ENCODE measurements at regions not wholly inside any gene's neighbourhood (a gene's known extent, or its start where the extent isn't known, plus 50 kb on each side); places are given as distances from the start of the nearest gene placed in this dataset.

GRCh38 chr6:23272536-23272935, 703.2 kb downstream of the HDGFL1 start:
- no peak for TF ChIP-seq GATA2 (IDR thresholded peaks at IDR 0.05; ENCODE audit: low read depth, low read length)

- TF ChIP-seq GATA2 (IDR thresholded peaks at IDR 0.05; ENCODE audit: low read depth, low read length) (peak; percentile 30; the same call in 1 of the 2 replicates), GATA3 (IDR thresholded peaks at IDR 0.05; ENCODE audit: low read depth, low read length) (peak; percentile 63; the same call in 1 of the 2 replicates)
Observed at GRCh38 chr6:23277521-23278179, 708.3 kb downstream of the HDGFL1 start.

- TF ChIP-seq GATA2 (IDR thresholded peaks at IDR 0.05; ENCODE audit: low read depth, low read length) (no peak), GATA3 (IDR thresholded peaks at IDR 0.05; ENCODE audit: low read depth, low read length) (no peak)
Observed at GRCh38 chr6:23278180-23278532, 708.8 kb downstream of the HDGFL1 start.

- TF ChIP-seq GATA2 (IDR thresholded peaks at IDR 0.05; ENCODE audit: low read depth, low read length) (no peak), GATA3 (IDR thresholded peaks at IDR 0.05; ENCODE audit: low read depth, low read length) (no peak)
Observed at GRCh38 chr6:23280437-23280836, 711.1 kb downstream of the HDGFL1 start.

- TF ChIP-seq GATA3 (IDR thresholded peaks at IDR 0.05; ENCODE audit: low read depth, low read length) (peak; percentile 66), GATA2 (IDR thresholded peaks at IDR 0.05; ENCODE audit: low read depth, low read length) (peak; percentile 49; the same call in 1 of the 2 replicates)
Observed at GRCh38 chr6:23282252-23283021, 713.1 kb downstream of the HDGFL1 start.

GRCh38 chr6:23293653-23294052, 724.3 kb downstream of the HDGFL1 start:
- TF ChIP-seq GATA3 (IDR thresholded peaks at IDR 0.05; ENCODE audit: low read depth, low read length) = no peak
- TF ChIP-seq GATA2 (IDR thresholded peaks at IDR 0.05; ENCODE audit: low read depth, low read length) = no peak

GRCh38 chr6:23301556-23301955, 732.2 kb downstream of the HDGFL1 start:
- no peak for TF ChIP-seq GATA3 (IDR thresholded peaks at IDR 0.05; ENCODE audit: low read depth, low read length)
- TF ChIP-seq GATA2 (IDR thresholded peaks at IDR 0.05; ENCODE audit: low read depth, low read length) = no peak

- no peak for TF ChIP-seq GATA3 (IDR thresholded peaks at IDR 0.05; ENCODE audit: low read depth, low read length)
- no peak for TF ChIP-seq GATA2 (IDR thresholded peaks at IDR 0.05; ENCODE audit: low read depth, low read length)
Observed at GRCh38 chr6:23302514-23302913, 733.1 kb downstream of the HDGFL1 start.

- TF ChIP-seq GATA3 (IDR thresholded peaks at IDR 0.05; ENCODE audit: low read depth, low read length) = no peak
- TF ChIP-seq GATA2 (IDR thresholded peaks at IDR 0.05; ENCODE audit: low read depth, low read length) = no peak
Observed at GRCh38 chr6:23305325-23305943, 736.1 kb downstream of the HDGFL1 start.

- TF ChIP-seq GATA3 (IDR thresholded peaks at IDR 0.05; ENCODE audit: low read depth, low read length) (no peak), GATA2 (IDR thresholded peaks at IDR 0.05; ENCODE audit: low read depth, low read length) (no peak)
Observed at GRCh38 chr6:23306251-23306950, 737.0 kb downstream of the HDGFL1 start.

GRCh38 chr6:23307516-23307915, 738.1 kb downstream of the HDGFL1 start:
- TF ChIP-seq GATA2 (IDR thresholded peaks at IDR 0.05; ENCODE audit: low read depth, low read length) = no peak
- no peak for TF ChIP-seq GATA3 (IDR thresholded peaks at IDR 0.05; ENCODE audit: low read depth, low read length)

- no peak for TF ChIP-seq GATA3 (IDR thresholded peaks at IDR 0.05; ENCODE audit: low read depth, low read length)
- TF ChIP-seq GATA2 (IDR thresholded peaks at IDR 0.05; ENCODE audit: low read depth, low read length) = no peak
Observed at GRCh38 chr6:23308166-23308565, 738.8 kb downstream of the HDGFL1 start.

- TF ChIP-seq GATA3 (IDR thresholded peaks at IDR 0.05; ENCODE audit: low read depth, low read length) (no peak), GATA2 (IDR thresholded peaks at IDR 0.05; ENCODE audit: low read depth, low read length) (no peak)
Observed at GRCh38 chr6:23311211-23311610, 741.8 kb downstream of the HDGFL1 start.

GRCh38 chr6:23316131-23316530, 746.8 kb downstream of the HDGFL1 start:
- TF ChIP-seq GATA2 (IDR thresholded peaks at IDR 0.05; ENCODE audit: low read depth, low read length) = no peak
- TF ChIP-seq GATA3 (IDR thresholded peaks at IDR 0.05; ENCODE audit: low read depth, low read length) = no peak
